Esophagus squamous epithelium (tissue), 4 donors: ENCODE measurements at regions not wholly inside any gene's neighbourhood (a gene's known extent, or its start where the extent isn't known, plus 50 kb on each side); places are given as distances from the start of the nearest gene placed in this dataset.

Source experiments
- CTCF ChIP-seq, 6 experiments: fragments of 450-650 bp in 4 of 6; fragments of 200-600 bp in 2 of 6; sonication (generic) in 2 of 6; IDR thresholded peaks; one replicate each; pipeline ENCODE4 v1.5.1; 2016 to 2019; ENCODE audit warnings: antibody characterized with exemption in 6 of 6, mild to moderate bottlenecking in 4 of 6, moderate library complexity in 4 of 6
- POLR2A ChIP-seq, 4 donors: fragments of 450-650 bp; IDR thresholded peaks; one replicate each; pipeline ENCODE4 v1.6.1; 2017; ENCODE audit warnings: antibody characterized with exemption in 4 of 4, mild to moderate bottlenecking in 4 of 4, moderate library complexity in 3 of 4

- no peak for TF ChIP-seq CTCF (IDR thresholded peaks at IDR 0.05)
- TF ChIP-seq POLR2A (IDR thresholded peaks at IDR 0.05): no peak
Measured at GRCh38 chr7:96402913-96403312, 81.0 kb upstream of the SLC25A13 start.
